ENCODE measurements at regions not wholly inside any gene's neighbourhood (a gene's known extent, or its start where the extent isn't known, plus 50 kb on each side); places are given as distances from the start of the nearest gene placed in this dataset.

- intact Hi-C loops (cut with DNase I; ENCODE audit: low total_unique reads), result no loop called here
- no peaks in the 10 kb centered on the region for H3K27me3 ChIP-seq
- DNase-seq, result no peak
- H3K4me3 ChIP-seq, result no peak overlapping the region
- H3K36me3 ChIP-seq (ENCODE audit: low read depth, missing control alignments), result no peaks in the 10 kb centered on the region
- 45 to 50% methylated on average over 6 of the region's 6 CpGs for WGBS, 2 donors
- TF ChIP-seq CTCF (IDR thresholded peaks at IDR 0.05), result no peak
- no peak for TF ChIP-seq POLR2A (IDR thresholded peaks at IDR 0.05)
- no peaks in the 10 kb centered on the region for H3K9me3 ChIP-seq
- H3K4me1 ChIP-seq, result peaks cover 7% of the 10 kb centered on the region
- no peak overlapping the region for H3K27ac ChIP-seq
Observed at GRCh38 chr5:143886651-143887638, 75.0 kb downstream of the HMHB1 start.

- WGBS, 2 donors, result 76 to 82% methylated on average over 5 of the region's 5 CpGs
- Histone ChIP-seq H3K36me3 (ENCODE audit: low read depth, missing control alignments) (no peaks in the 10 kb centered on the region), H3K27ac (no peak overlapping the region), H3K4me1 (peaks cover 7% of the 10 kb centered on the region), H3K9me3 (no peaks in the 10 kb centered on the region), H3K4me3 (no peak overlapping the region), H3K27me3 (no peaks in the 10 kb centered on the region)
- TF ChIP-seq POLR2A (IDR thresholded peaks at IDR 0.05) (no peak), CTCF (IDR thresholded peaks at IDR 0.05) (no peak)
- DNase-seq, result no peak
- intact Hi-C loops (cut with DNase I; ENCODE audit: low total_unique reads), result no loop called here
Observed at GRCh38 chr5:143887903-143888665, 76.1 kb downstream of the HMHB1 start.

- no peaks in the 10 kb centered on the region for H3K36me3 ChIP-seq (ENCODE audit: low read depth, missing control alignments)
- H3K4me3 ChIP-seq, result no peak overlapping the region
- H3K27me3 ChIP-seq, result no peaks in the 10 kb centered on the region
- 92 to 94% methylated on average over 3 of the region's 3 CpGs for WGBS, 2 donors
- peaks cover 7% of the 10 kb centered on the region for H3K4me1 ChIP-seq
- TF ChIP-seq CTCF (IDR thresholded peaks at IDR 0.05), result no peak
- no peak for TF ChIP-seq POLR2A (IDR thresholded peaks at IDR 0.05)
- no peak for DNase-seq
- no peaks in the 10 kb centered on the region for H3K9me3 ChIP-seq
- no peak overlapping the region for H3K27ac ChIP-seq
- intact Hi-C loops (cut with DNase I; ENCODE audit: low total_unique reads), result no loop called here
Observed at GRCh38 chr5:143888912-143889311, 77.0 kb downstream of the HMHB1 start.

GRCh38 chr5:143889986-143890385 lies 78.0 kb downstream of the HMHB1 start:
- WGBS, 2 donors, result 92% methylated on average over 3 of the region's 3 CpGs
- no peak overlapping the region for H3K27ac ChIP-seq
- intact Hi-C loops (cut with DNase I; ENCODE audit: low total_unique reads), result no loop called here
- TF ChIP-seq POLR2A (IDR thresholded peaks at IDR 0.05) (no peak), CTCF (IDR thresholded peaks at IDR 0.05) (no peak)
- H3K9me3 ChIP-seq, result no peaks in the 10 kb centered on the region
- no peak overlapping the region for H3K4me3 ChIP-seq
- no peaks in the 10 kb centered on the region for H3K27me3 ChIP-seq
- peaks cover 7% of the 10 kb centered on the region for H3K4me1 ChIP-seq
- DNase-seq, result no peak
- H3K36me3 ChIP-seq (ENCODE audit: low read depth, missing control alignments), result no peaks in the 10 kb centered on the region

All from testis (tissue), 2 donors.